ENCODE measurements at regions not wholly inside any gene's neighbourhood (a gene's known extent, or its start where the extent isn't known, plus 50 kb on each side); places are given as distances from the start of the nearest gene placed in this dataset.
A peak's percentile ranks its signal among the peaks of the same experiment; 100 is the strongest.

GRCh38 chr18:22057908-22058527 is 111.4 kb upstream of the GATA6 start:
- in situ Hi-C loops (cut with MboI; ENCODE audit: low pct_ligation_motif_present in 1 of 4, low pct_unique_long_range_greater_than_20kb in 1 of 4, low sequenced_read_pairs in 3 of 4) (no loop called here), intact Hi-C loops (cut with DNase I; ENCODE audit: low total_unique reads) (no loop called here)
- Histone ChIP-seq H3K36me3 (no peaks in the 10 kb centered on the region), H3K4me3 (no peak overlapping the region), H3K9me3 (no peaks in the 10 kb centered on the region), H3K4me1 (peaks cover 0 to 26% (median 4%) of the 10 kb centered on the region in 4 donors), H3K27me3 (no peaks in the 10 kb centered on the region), H3K27ac (peak overlapping the region; percentile 16 to 77 (median 58))
- DNase-seq, result no peak
- no peak for TF ChIP-seq POLR2AphosphoS5 (IDR thresholded peaks at IDR 0.05)
- TF ChIP-seq EP300 (IDR thresholded peaks at IDR 0.05; ENCODE audit: low read depth), result no peak
- TF ChIP-seq CTCF (IDR thresholded peaks at IDR 0.05), result no peak
- TF ChIP-seq POLR2A (IDR thresholded peaks at IDR 0.05), result no peak
- WGBS, 2 donors (ENCODE audit: low coverage in 1 of 2), result 45 to 50% methylated on average over 1 to 5 of the region's 5 CpGs

- no peaks in the 10 kb centered on the region for H3K36me3 ChIP-seq
- H3K9me3 ChIP-seq, result no peaks in the 10 kb centered on the region
- in situ Hi-C loops (cut with MboI; ENCODE audit: low pct_ligation_motif_present in 1 of 4, low pct_unique_long_range_greater_than_20kb in 1 of 4, low sequenced_read_pairs in 3 of 4) (no loop called here), intact Hi-C loops (cut with DNase I; ENCODE audit: low total_unique reads) (no loop called here)
- no peak for DNase-seq
- TF ChIP-seq POLR2A (IDR thresholded peaks at IDR 0.05) (no peak), CTCF (IDR thresholded peaks at IDR 0.05) (no peak), EP300 (IDR thresholded peaks at IDR 0.05; ENCODE audit: low read depth) (no peak), POLR2AphosphoS5 (IDR thresholded peaks at IDR 0.05) (no peak)
- H3K4me1 ChIP-seq, result peaks cover 0 to 32% (median 8%) of the 10 kb centered on the region in 4 donors
- no peaks in the 10 kb centered on the region for H3K27me3 ChIP-seq
- H3K27ac ChIP-seq, result peak overlapping the region in 2 of 4 donors; percentile 4 to 31
- H3K4me3 ChIP-seq, result no peak overlapping the region
- WGBS, 2 donors (ENCODE audit: low coverage in 1 of 2), result 50 to 64% methylated on average over 2 of the region's 2 CpGs
Measured at GRCh38 chr18:22060361-22060760, 109.0 kb upstream of the GATA6 start.

GRCh38 chr18:22063102-22063501 is 106.3 kb upstream of the GATA6 start:
- TF ChIP-seq CTCF (IDR thresholded peaks at IDR 0.05) (no peak), POLR2AphosphoS5 (IDR thresholded peaks at IDR 0.05) (no peak)
- WGBS, 2 donors (ENCODE audit: low coverage in 1 of 2), result 52 to 66% methylated on average over 3 to 4 of the region's 4 CpGs
- in situ Hi-C loops (cut with MboI; ENCODE audit: low pct_ligation_motif_present in 1 of 4, low pct_unique_long_range_greater_than_20kb in 1 of 4, low sequenced_read_pairs in 3 of 4), result no loop called here
- H3K27ac ChIP-seq, result no peak overlapping the region
- H3K4me3 ChIP-seq, result no peak overlapping the region
- DNase-seq, result no peak
- intact Hi-C loops (cut with DNase I; ENCODE audit: low total_unique reads), result no loop called here
- no peaks in the 10 kb centered on the region for H3K36me3 ChIP-seq
- peaks cover 0 to 15% (median 5%) of the 10 kb centered on the region in 4 donors for H3K4me1 ChIP-seq
- no peaks in the 10 kb centered on the region for H3K9me3 ChIP-seq
- no peaks in the 10 kb centered on the region for H3K27me3 ChIP-seq

GRCh38 chr18:22063672-22064071 is 105.7 kb upstream of the GATA6 start:
- H3K27ac ChIP-seq, result no peak overlapping the region
- no peak for TF ChIP-seq EP300 (IDR thresholded peaks at IDR 0.05; ENCODE audit: low read depth)
- TF ChIP-seq POLR2A (IDR thresholded peaks at IDR 0.05), result no peak
- no peak for TF ChIP-seq CTCF (IDR thresholded peaks at IDR 0.05)
- no peak for TF ChIP-seq POLR2AphosphoS5 (IDR thresholded peaks at IDR 0.05)
- H3K4me1 ChIP-seq, result peaks cover 0 to 15% (median 4%) of the 10 kb centered on the region in 4 donors
- in situ Hi-C loops (cut with MboI; ENCODE audit: low pct_ligation_motif_present in 1 of 4, low pct_unique_long_range_greater_than_20kb in 1 of 4, low sequenced_read_pairs in 3 of 4), result no loop called here
- no peaks in the 10 kb centered on the region for H3K36me3 ChIP-seq
- no peak overlapping the region for H3K4me3 ChIP-seq
- 84% methylated on average over 3 of the region's 3 CpGs; no CpG with 5 or more reads in 1 of the 2 donors for WGBS, 2 donors (ENCODE audit: low coverage in 1 of 2)
- H3K27me3 ChIP-seq, result no peaks in the 10 kb centered on the region
- no peak for DNase-seq
- intact Hi-C loops (cut with DNase I; ENCODE audit: low total_unique reads), result no loop called here
- no peaks in the 10 kb centered on the region for H3K9me3 ChIP-seq
